Loucy (cell line): ENCODE measurements at regions not wholly inside any gene's neighbourhood (a gene's known extent, or its start where the extent isn't known, plus 50 kb on each side); places are given as distances from the start of the nearest gene placed in this dataset.

Experiments
- H2AFZ ChIP-seq: fragments of 200-600 bp; sonication (generic); 2 replicates; pipeline ENCODE4 v1.6.0; 2016; ENCODE audit warnings: antibody characterized with exemption, mild to moderate bottlenecking, low read length, moderate library complexity
- H3F3A ChIP-seq: fragments of 200-600 bp; 2 replicates; pipeline ENCODE4 v1.6.0; 2016; ENCODE audit warnings: antibody characterized with exemption, low read depth, mild to moderate bottlenecking
- H3K27me3 ChIP-seq: fragments of 200-600 bp; sonication (generic); 2 replicates; pipeline ENCODE4 v1.6.1; 2014; ENCODE audit warnings: low read length, mild to moderate bottlenecking; ENCODE audit not compliant: insufficient read depth, poor library complexity, severe bottlenecking
- H3K36me3 ChIP-seq: fragments of 200-600 bp; sonication (generic); 2 replicates; pipeline ENCODE4 v1.6.1; 2016; ENCODE audit warnings: low read length; ENCODE audit not compliant: insufficient read depth
- H3K4me1 ChIP-seq: fragments of 200-600 bp; sonication (generic); 2 replicates; pipeline ENCODE4 v1.5.1; 2014; ENCODE audit warnings: low read length, mild to moderate bottlenecking; ENCODE audit not compliant: insufficient read depth, poor library complexity, severe bottlenecking
- H3K4me2 ChIP-seq: fragments of 200-600 bp; sonication (generic); 2 replicates; pipeline ENCODE4 v1.6.0; 2014; ENCODE audit warnings: antibody characterized with exemption, low read length, low read depth, mild to moderate bottlenecking; ENCODE audit not compliant: poor library complexity, severe bottlenecking
- H3K4me3 ChIP-seq: fragments of 200-600 bp; sonication (generic); 2 replicates; pipeline ENCODE4 v1.5.1; 2014; ENCODE audit warnings: low read length, mild to moderate bottlenecking, mixed read lengths; ENCODE audit not compliant: poor library complexity, severe bottlenecking
- H3K79me2 ChIP-seq: fragments of 200-600 bp; sonication (generic); 2 replicates; pipeline ENCODE4 v1.6.1; 2014; ENCODE audit warnings: low read length; ENCODE audit not compliant: insufficient read depth
- H3K9ac ChIP-seq: fragments of 200-600 bp; sonication (generic); 2 replicates; pipeline ENCODE4 v1.6.0; 2014; ENCODE audit warnings: mild to moderate bottlenecking, low read depth, low read length, moderate library complexity; ENCODE audit not compliant: poor library complexity, severe bottlenecking
- H3K9me2 ChIP-seq: fragments of 200-600 bp; sonication (generic); replicated peaks from 2 replicates; pipeline ENCODE4 v1.6.1; 2016; ENCODE audit warnings: low read depth, low read length, mixed read lengths
- H3K9me3 ChIP-seq: fragments of 200-600 bp; sonication (generic); 2 replicates; pipeline ENCODE4 v1.6.1; 2014; ENCODE audit warnings: mild to moderate bottlenecking, antibody characterized with exemption, low read length, low read depth; ENCODE audit not compliant: insufficient read depth
- H4K20me1 ChIP-seq: fragments of 200-600 bp; sonication (generic); 2 replicates; pipeline ENCODE4 v1.6.0; 2014; ENCODE audit warnings: antibody characterized with exemption, low read length, mild to moderate bottlenecking; ENCODE audit not compliant: insufficient read depth, poor library complexity, severe bottlenecking
- CTCF ChIP-seq: fragments of 200-600 bp; sonication (generic); conservative IDR thresholded peaks from 2 replicates; pipeline ENCODE4 v1.5.1; 2014; ENCODE audit warnings: mild to moderate bottlenecking, antibody characterized with exemption, low read length
- EZH2phosphoT487 ChIP-seq: fragments of 200-600 bp; IDR thresholded peaks from 2 replicates; pipeline ENCODE4 v1.6.1; 2018; ENCODE audit warnings: antibody characterized with exemption, mild to moderate bottlenecking, moderate library complexity, borderline replicate concordance

- Histone ChIP-seq H3K4me2 (no peak overlapping the region), H4K20me1 (no peaks in the 10 kb centered on the region), H3K4me3 (no peak overlapping the region), H3K9me3 (no peaks in the 10 kb centered on the region), H3K36me3 (no peaks in the 10 kb centered on the region), H3K27me3 (no peaks in the 10 kb centered on the region), H3K79me2 (no peaks in the 10 kb centered on the region), H3F3A (no peaks in the 10 kb centered on the region), H3K9ac (no peak overlapping the region), H3K4me1 (no peaks in the 10 kb centered on the region), H3K9me2 (no peaks in the 10 kb centered on the region), H2AFZ (no peak overlapping the region)
- TF ChIP-seq CTCF (no peak), EZH2phosphoT487 (no peak)
Measured at GRCh38 chr10:21281765-21282484, 243.6 kb downstream of the SKIDA1 start.

GRCh38 chr10:21280971-21281572, 244.4 kb downstream of the SKIDA1 start:
- Histone ChIP-seq H3K27me3 (no peaks in the 10 kb centered on the region), H3K79me2 (no peaks in the 10 kb centered on the region), H3K4me2 (no peak overlapping the region), H2AFZ (no peak overlapping the region), H3K36me3 (no peaks in the 10 kb centered on the region), H3K4me1 (no peaks in the 10 kb centered on the region), H4K20me1 (no peaks in the 10 kb centered on the region), H3F3A (no peaks in the 10 kb centered on the region), H3K4me3 (no peak overlapping the region), H3K9me2 (no peaks in the 10 kb centered on the region), H3K9ac (no peak overlapping the region), H3K9me3 (no peaks in the 10 kb centered on the region)
- TF ChIP-seq EZH2phosphoT487 = no peak
- TF ChIP-seq CTCF = no peak

- no peaks in the 10 kb centered on the region for H3K4me1 ChIP-seq
- no peaks in the 10 kb centered on the region for H3F3A ChIP-seq
- no peaks in the 10 kb centered on the region for H3K9me3 ChIP-seq
- H3K9ac ChIP-seq = no peak overlapping the region
- H3K36me3 ChIP-seq = no peaks in the 10 kb centered on the region
- no peaks in the 10 kb centered on the region for H3K9me2 ChIP-seq
- TF ChIP-seq CTCF (no peak), EZH2phosphoT487 (no peak)
- H4K20me1 ChIP-seq = no peaks in the 10 kb centered on the region
- no peaks in the 10 kb centered on the region for H3K79me2 ChIP-seq
- no peak overlapping the region for H3K4me2 ChIP-seq
- no peaks in the 10 kb centered on the region for H3K27me3 ChIP-seq
- H2AFZ ChIP-seq = no peak overlapping the region
- no peak overlapping the region for H3K4me3 ChIP-seq
Measured at GRCh38 chr10:21280037-21280436, 245.4 kb downstream of the SKIDA1 start.
